Fibroblast of pulmonary artery (primary cell): ENCODE measurements at regions not wholly inside any gene's neighbourhood (a gene's known extent, or its start where the extent isn't known, plus 50 kb on each side); places are given as distances from the start of the nearest gene placed in this dataset.

Source experiments
- DNase-seq: peaks from one replicate; pipeline ENCODE4 v3.0.0-alpha.2; 2010; ENCODE audit warnings: low read depth
- H3K4me3 ChIP-seq: replicated peaks from 2 replicates; pipeline ENCODE4 v1.5.1; 2011; ENCODE audit warnings: low read depth, mild to moderate bottlenecking, control low read depth, low read length, moderate library complexity
- CTCF ChIP-seq: IDR thresholded peaks from 2 replicates; pipeline ENCODE4 v1.5.1; 2011; ENCODE audit warnings: mild to moderate bottlenecking, control low read depth, low read length, inconsistent platforms; ENCODE audit errors: missing control alignments

- H3K4me3 ChIP-seq = no peak overlapping the region
- TF ChIP-seq CTCF = no peak
- no peak for DNase-seq
These were observed 231.3 kb upstream of the KLF6 start for GRCh38 chr10:4016214-4016740.

- TF ChIP-seq CTCF = no peak
- DNase-seq = no peak
These were observed 228.7 kb upstream of the KLF6 start for GRCh38 chr10:4013651-4014121.

DNA sequence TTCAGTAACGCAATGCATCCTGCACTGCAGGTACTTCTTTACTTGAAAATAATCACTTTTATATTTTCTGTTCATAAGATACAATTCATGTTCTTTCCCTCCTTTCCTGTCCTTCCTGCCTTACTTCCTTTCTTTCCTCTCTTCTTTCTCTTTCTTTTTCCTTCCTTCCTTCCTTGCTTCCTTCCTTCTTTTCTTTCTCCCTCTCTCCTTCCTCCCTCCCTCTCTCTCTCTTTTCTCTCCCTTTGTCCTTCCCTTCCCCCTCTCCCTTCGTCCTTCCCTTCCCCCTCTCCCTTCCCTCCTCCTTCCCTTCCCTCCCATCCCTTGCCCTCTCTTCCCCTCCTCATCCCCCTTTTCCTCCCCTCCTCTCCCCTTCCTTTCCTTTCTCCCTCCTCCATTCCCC, 227.8 kb upstream of the KLF6 start:
- no peak overlapping the region for H3K4me3 ChIP-seq
- no peak for TF ChIP-seq CTCF
- DNase-seq = no peak

More at GRCh38 chr10:4013651-4014121, 228.7 kb upstream of the KLF6 start:
- no peak overlapping the region for H3K4me3 ChIP-seq

DNA sequence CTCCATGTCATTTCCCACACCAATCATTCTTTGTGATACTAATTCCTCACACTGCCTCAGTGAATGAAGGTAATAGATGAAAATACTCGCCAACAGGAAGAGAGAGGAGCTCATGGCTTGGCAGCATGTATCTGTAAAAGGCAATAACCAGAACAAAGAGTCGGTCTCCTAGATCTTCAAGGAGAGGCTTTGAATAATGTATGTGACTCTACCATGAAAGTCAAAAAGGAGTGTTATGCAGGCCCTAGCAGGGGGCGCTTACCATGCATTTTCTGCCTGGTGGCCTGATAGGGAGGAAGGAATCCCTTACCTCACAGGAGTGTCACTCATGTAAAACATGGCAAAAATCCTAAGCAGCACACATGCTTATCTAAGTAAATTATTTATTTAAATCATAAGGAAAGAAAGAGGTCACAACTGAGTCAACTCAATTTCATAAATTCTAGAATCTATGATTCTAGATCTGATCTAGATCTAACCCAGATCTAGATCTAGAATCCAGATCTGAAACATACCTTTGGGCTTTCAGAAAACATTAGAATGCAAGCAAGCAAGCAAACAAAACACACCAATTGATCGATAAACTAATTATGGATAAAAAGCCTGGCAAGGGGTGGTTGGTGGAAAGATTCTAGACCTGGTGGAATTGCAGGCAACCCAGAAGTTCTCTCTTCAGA, 226.3 kb upstream of the KLF6 start:
- DNase-seq = no peak
- no peak for TF ChIP-seq CTCF
- H3K4me3 ChIP-seq = no peak overlapping the region

DNA sequence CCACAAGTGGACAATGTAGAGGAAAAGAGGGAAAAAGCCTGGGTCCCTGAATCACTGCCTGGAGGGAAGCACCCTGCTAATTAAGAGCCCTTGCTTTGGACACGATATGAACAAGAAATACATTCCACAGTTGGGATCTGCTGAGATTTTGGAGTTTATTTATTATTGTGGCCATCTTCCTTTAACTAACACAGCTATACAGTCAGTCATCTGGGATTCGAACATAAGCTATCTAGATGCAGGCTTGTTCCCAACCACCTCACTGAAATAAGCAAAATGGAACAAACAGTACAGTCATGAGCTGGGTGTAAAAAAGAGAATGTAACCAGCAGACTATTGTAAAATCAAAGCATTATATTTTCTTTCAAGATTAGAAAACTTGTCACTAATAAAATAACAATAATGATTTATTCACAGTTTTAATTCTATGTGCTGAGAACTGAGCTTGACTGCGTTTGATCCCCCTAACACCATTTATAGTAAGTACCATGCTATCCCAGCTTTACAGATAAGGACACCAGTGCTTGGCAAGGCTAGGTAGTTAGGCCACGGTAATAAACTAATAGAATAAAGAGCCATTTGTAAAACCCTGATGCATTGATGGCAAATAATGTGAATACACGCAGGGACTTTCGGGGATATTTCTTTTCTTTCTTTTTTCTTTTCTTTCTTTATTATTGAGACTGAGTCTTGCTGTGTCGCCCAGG, 223.8 kb upstream of the KLF6 start:
- DNase-seq = no peak
- no peak overlapping the region for H3K4me3 ChIP-seq
- no peak for TF ChIP-seq CTCF

- DNase-seq = no peak
- H3K4me3 ChIP-seq = no peak overlapping the region
- TF ChIP-seq CTCF = no peak
These were observed 222.8 kb upstream of the KLF6 start for GRCh38 chr10:4007771-4008170.
